C4-2B (cell line): ENCODE measurements at regions not wholly inside any gene's neighbourhood (a gene's known extent, or its start where the extent isn't known, plus 50 kb on each side); places are given as distances from the start of the nearest gene placed in this dataset.

Experiments used
- H3K27ac ChIP-seq: fragments of 450-650 bp; 2 replicates; pipeline ENCODE4 v1.5.1; 2017
- ZFX ChIP-seq: fragments of 450-650 bp; IDR thresholded peaks from 2 replicates; pipeline ENCODE4 v1.6.1; 2017
- TF ChIP-seq, protein P1 (sequence below): fragments of 450-650 bp; conservative IDR thresholded peaks from 2 replicates; pipeline ENCODE4 v1.5.1; 2017; ENCODE audit warnings: mild to moderate bottlenecking

- TF ChIP-seq, protein P1, sequence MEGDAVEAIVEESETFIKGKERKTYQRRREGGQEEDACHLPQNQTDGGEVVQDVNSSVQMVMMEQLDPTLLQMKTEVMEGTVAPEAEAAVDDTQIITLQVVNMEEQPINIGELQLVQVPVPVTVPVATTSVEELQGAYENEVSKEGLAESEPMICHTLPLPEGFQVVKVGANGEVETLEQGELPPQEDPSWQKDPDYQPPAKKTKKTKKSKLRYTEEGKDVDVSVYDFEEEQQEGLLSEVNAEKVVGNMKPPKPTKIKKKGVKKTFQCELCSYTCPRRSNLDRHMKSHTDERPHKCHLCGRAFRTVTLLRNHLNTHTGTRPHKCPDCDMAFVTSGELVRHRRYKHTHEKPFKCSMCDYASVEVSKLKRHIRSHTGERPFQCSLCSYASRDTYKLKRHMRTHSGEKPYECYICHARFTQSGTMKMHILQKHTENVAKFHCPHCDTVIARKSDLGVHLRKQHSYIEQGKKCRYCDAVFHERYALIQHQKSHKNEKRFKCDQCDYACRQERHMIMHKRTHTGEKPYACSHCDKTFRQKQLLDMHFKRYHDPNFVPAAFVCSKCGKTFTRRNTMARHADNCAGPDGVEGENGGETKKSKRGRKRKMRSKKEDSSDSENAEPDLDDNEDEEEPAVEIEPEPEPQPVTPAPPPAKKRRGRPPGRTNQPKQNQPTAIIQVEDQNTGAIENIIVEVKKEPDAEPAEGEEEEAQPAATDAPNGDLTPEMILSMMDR: no peak
- TF ChIP-seq ZFX: no peak
- no peak overlapping the region for H3K27ac ChIP-seq
These were observed 107.0 kb upstream of the RAB6C start for GRCh38 chr2:129872446-129872845.

DNA sequence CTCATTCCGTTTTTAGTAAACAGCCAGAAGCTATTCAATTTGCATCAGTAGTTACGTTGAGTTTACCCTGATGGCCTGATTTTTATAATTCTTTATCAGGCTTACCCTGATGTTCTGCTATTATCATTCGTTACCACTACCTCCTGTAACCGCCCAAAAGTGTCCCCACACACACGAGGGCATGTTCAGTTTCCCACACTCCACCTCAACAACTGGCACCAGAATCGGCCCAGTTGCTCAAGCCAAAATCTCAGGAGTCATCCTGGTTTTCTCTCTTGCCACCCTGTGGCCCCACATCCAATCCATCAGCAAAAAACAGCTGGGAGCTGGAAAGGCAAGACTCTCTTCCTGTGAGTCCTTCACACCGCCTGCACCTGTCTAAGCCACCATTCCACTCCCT lies 102.9 kb upstream of the RAB6C start:
- H3K27ac ChIP-seq: peak overlapping the region; percentile 72

DNA sequence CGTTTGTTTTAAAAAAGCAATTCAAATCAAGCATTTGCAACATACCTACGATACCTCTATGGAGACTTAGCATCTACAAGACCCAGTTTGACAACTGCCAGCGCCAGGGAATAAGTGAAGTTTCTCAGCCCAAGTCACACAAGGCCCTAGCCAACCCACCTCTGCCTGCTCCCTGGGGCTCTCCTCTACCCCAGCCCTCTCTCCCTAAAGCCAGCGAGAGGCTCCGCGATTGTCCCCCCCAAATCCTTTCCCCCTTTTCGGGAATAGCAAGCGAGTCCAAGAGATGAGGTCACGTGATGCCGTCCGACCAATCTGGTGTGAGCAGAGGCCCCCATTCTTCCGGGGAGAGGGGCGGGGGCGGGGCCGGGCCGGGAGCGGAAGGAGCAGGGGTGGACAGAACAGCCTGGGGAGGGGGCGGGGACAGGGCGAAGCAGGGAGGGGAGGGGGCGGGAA lies 102.2 kb upstream of the RAB6C start:
- peak overlapping the region; percentile 72 for H3K27ac ChIP-seq

More for the DNA sequence above, 102.9 kb upstream of the RAB6C start:
- no peak for TF ChIP-seq ZFX
- TF ChIP-seq, protein P1: no peak

DNA sequence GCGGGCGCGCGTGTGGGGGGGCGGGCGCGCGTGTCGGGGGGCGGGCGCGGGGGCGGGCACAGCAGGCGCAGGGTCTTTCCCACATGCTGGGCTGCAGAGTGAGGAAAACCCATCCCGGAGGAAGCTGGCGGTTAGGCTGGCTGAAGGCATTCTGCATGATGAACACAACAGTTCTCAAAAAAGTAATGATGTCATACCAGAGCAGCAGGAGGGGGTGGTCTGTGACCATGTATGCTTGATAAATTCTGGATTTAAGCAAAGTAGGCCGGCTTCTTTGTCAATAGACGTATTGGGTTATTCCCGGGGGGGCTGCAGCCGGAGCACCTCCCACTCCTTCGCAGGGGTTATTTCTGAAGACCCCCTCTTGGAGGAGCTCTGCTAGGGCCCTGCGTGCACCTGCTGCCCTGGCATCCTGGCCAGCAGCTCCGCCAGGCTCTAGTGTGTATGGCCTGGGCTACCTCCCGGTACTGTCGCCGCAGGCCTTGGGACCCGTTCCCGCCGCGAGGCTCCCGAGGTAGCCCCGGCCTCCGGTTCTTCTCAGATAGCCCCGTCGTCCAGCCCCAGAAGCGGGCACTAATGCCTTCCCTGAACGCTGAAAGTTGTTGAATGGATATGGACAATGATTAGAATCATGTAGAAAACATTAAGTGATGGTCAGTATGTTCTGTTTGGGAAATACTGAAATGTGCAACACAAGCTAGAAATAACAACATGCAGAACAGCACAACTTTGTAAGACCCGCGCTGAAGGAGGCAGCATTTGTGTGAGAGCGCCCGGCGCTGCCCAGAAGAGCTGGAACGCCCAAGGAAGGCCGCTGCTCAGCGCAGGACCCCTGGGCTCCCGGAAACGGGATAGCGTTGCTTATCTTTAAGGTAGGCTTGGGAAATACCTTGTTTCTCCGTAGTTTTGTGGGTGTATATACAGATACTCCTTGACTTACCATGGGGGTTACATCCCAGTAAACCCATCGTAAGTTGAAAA lies 101.4 kb upstream of the RAB6C start:
- TF ChIP-seq ZFX: no peak
- TF ChIP-seq, protein P1: no peak
- H3K27ac ChIP-seq: peak overlapping the region; percentile 72; the same call in 1 of the 2 replicates

More for the DNA sequence above, 102.2 kb upstream of the RAB6C start:
- no peak for TF ChIP-seq ZFX
- TF ChIP-seq, protein P1: no peak

GRCh38 chr2:129879614-129880180 lies 99.8 kb upstream of the RAB6C start:
- no peak overlapping the region for H3K27ac ChIP-seq
- TF ChIP-seq, protein P1: no peak
- TF ChIP-seq ZFX: no peak

DNA sequence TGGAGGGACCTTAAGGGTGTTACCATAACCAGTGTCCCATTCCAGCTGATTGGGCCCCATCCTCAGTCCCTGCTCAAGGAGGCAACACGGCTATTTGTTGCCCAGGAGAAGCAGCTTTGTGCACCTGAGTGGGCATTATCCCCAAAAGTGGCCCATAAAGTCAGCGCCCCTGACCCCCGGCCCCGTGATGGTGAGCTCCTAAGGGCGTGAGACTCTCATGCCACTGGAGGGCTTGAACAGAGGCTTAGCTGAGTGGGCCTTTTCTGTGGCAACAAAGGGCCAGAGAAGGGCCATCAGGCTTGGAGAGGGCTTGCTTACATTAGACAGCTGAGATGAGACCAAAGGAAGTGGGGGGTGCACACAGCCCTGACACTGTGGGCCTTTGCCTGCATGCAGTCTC lies 99.2 kb upstream of the RAB6C start:
- TF ChIP-seq, protein P1: no peak
- no peak for TF ChIP-seq ZFX
- H3K27ac ChIP-seq: no peak overlapping the region

DNA sequence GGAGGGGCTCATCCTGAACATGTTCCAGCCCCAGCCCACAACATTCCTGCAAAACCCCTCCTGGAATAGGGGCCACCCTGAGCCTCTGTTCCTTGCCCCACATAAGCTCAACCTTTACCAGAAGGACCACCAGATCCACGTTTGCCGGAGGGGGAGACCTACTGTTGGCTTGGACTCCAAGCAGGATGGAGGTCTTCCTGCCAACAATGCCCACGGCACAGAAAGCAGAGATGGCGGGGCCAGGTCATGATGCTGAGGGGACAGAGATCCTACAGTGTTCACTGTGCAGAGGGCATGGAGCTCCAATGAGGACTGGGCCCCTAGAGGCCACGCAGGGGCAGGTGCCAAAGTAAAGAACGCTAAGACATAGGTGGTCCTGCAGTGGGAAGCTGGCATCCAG lies 98.5 kb upstream of the RAB6C start:
- no peak overlapping the region for H3K27ac ChIP-seq
- TF ChIP-seq ZFX: no peak
- TF ChIP-seq, protein P1: no peak
